ENCODE measurements at regions not wholly inside any gene's neighbourhood (a gene's known extent, or its start where the extent isn't known, plus 50 kb on each side); places are given as distances from the start of the nearest gene placed in this dataset.

DNA sequence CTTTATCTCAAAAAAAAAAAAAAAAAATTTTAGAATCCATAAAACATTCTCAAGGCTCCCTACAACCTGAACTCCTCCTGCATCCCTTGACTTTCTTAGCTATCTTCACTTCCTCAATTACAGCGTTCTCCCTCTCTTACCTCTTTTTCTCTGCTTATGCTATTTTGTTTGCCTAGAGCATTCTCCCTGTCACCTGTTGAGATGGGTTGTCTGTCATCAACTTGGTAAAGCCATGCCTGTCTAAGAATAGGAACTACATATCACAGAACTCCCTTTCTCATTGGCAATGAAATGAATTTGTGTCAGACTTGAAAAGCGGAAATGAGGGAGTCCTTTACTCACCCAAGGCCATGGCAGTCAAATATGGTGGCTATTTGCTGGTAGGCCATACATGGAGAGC is 129.6 kb upstream of the CACHD1 start:
- Histone ChIP-seq H4K5ac (ENCODE audit: low read depth, low read length) (no peak overlapping the region), H2BK15ac (ENCODE audit: low read depth, low read length) (no peak overlapping the region), H4K91ac (ENCODE audit: insufficient read depth, low read depth, low read length) (no peak overlapping the region), H3K4ac (ENCODE audit: low read depth, low read length) (no peak overlapping the region), H2BK120ac (ENCODE audit: low read depth, low read length) (no peak overlapping the region), H3K9me3 (ENCODE audit: control insufficient read depth, insufficient read depth, low read length) (no peaks in the 10 kb centered on the region), H3K36me3 (ENCODE audit: control insufficient read depth, insufficient read depth, low read length) (no peaks in the 10 kb centered on the region), H3K4me2 (ENCODE audit: low read depth, low read length) (no peak overlapping the region), H3K4me1 (ENCODE audit: control insufficient read depth, insufficient read depth, low read length) (no peaks in the 10 kb centered on the region; the same call in 1 of the 2 replicates), H3K4me3 (ENCODE audit: insufficient read depth, low read depth, low read length) (no peak overlapping the region), H4K20me1 (ENCODE audit: insufficient read depth, low read length) (no peaks in the 10 kb centered on the region), H3K9me1 (ENCODE audit: insufficient read depth, low read length) (no peaks in the 10 kb centered on the region), H3K79me1 (ENCODE audit: low read depth in 1 of 2, low read length in 2 of 2) (no peaks in the 10 kb centered on the region), H3K23ac (ENCODE audit: low read depth, low read length) (no peak overlapping the region), H2BK20ac (ENCODE audit: low read depth, low read length) (no peak overlapping the region), H2AFZ (replicated peaks; ENCODE audit: low read length, poor library complexity) (no peak overlapping the region), H3K56ac (ENCODE audit: extremely low read depth, insufficient read depth, low read length) (no peak overlapping the region), H2AK9ac (replicated peaks; ENCODE audit: low read depth, low read length, poor library complexity) (no peak overlapping the region), H3K27ac (ENCODE audit: insufficient read depth, low read length) (no peak overlapping the region), H3K27me3 (ENCODE audit: control insufficient read depth, insufficient read depth, low read length) (peaks cover 3% of the 10 kb centered on the region; the same call in 1 of the 2 replicates), H3K9ac (ENCODE audit: low read depth, low read length) (no peak overlapping the region), H2AK5ac (ENCODE audit: low read depth, low read length) (no peak overlapping the region), H4K8ac (ENCODE audit: low read depth in 2 of 2, low read length in 2 of 2) (no peak overlapping the region), H3K14ac (replicated peaks; ENCODE audit: low read depth, low read length) (no peak overlapping the region), H3K18ac (ENCODE audit: low read depth, low read length) (no peak overlapping the region), H2BK5ac (ENCODE audit: low read depth, low read length, poor library complexity, severe bottlenecking) (no peak overlapping the region)
- no CpG with 5 or more reads among the region's 2 CpGs for WGBS, 2 experiments (ENCODE audit: extremely low coverage in 2 of 2, insufficient read length in 1 of 2)
- no peak for DNase-seq
- BruUV-seq (replicated peaks) = no TSS peak
- TF ChIP-seq SMC3 (IDR thresholded peaks at IDR 0.05; ENCODE audit: low read depth, low read length) (no peak), RCOR1 (IDR thresholded peaks at IDR 0.05; ENCODE audit: insufficient replicate concordance, low read length) (no peak), RFX5 (IDR thresholded peaks at IDR 0.05; ENCODE audit: low read depth, low read length) (no peak), CHD1 (IDR thresholded peaks at IDR 0.05; ENCODE audit: low read depth, low read length) (no peak), NFE2L2 (IDR thresholded peaks at IDR 0.05; ENCODE audit: low read depth, low read length) (no peak), CEBPB (IDR thresholded peaks at IDR 0.05; ENCODE audit: low read depth, low read length) (no peak), MAFK (IDR thresholded peaks at IDR 0.05; ENCODE audit: low read depth, low read length) (no peak), POLR2A (IDR thresholded peaks at IDR 0.05; ENCODE audit: low read depth, low read length) (no peak), RAD21 (IDR thresholded peaks at IDR 0.05; ENCODE audit: low read length) (no peak), MAZ (IDR thresholded peaks at IDR 0.05; ENCODE audit: borderline replicate concordance, low read depth, low read length) (no peak), BHLHE40 (IDR thresholded peaks at IDR 0.05; ENCODE audit: low read depth, low read length) (no peak), MXI1 (IDR thresholded peaks at IDR 0.05; ENCODE audit: borderline replicate concordance, low read depth, low read length) (no peak), FOS (IDR thresholded peaks at IDR 0.05; ENCODE audit: low read depth, low read length) (no peak)
- TF ChIP-seq, protein P1, sequence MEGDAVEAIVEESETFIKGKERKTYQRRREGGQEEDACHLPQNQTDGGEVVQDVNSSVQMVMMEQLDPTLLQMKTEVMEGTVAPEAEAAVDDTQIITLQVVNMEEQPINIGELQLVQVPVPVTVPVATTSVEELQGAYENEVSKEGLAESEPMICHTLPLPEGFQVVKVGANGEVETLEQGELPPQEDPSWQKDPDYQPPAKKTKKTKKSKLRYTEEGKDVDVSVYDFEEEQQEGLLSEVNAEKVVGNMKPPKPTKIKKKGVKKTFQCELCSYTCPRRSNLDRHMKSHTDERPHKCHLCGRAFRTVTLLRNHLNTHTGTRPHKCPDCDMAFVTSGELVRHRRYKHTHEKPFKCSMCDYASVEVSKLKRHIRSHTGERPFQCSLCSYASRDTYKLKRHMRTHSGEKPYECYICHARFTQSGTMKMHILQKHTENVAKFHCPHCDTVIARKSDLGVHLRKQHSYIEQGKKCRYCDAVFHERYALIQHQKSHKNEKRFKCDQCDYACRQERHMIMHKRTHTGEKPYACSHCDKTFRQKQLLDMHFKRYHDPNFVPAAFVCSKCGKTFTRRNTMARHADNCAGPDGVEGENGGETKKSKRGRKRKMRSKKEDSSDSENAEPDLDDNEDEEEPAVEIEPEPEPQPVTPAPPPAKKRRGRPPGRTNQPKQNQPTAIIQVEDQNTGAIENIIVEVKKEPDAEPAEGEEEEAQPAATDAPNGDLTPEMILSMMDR (conservative IDR thresholded peaks at IDR 0.05; ENCODE audit: low read depth, low read length) = no peak
- TF ChIP-seq, protein P2, sequence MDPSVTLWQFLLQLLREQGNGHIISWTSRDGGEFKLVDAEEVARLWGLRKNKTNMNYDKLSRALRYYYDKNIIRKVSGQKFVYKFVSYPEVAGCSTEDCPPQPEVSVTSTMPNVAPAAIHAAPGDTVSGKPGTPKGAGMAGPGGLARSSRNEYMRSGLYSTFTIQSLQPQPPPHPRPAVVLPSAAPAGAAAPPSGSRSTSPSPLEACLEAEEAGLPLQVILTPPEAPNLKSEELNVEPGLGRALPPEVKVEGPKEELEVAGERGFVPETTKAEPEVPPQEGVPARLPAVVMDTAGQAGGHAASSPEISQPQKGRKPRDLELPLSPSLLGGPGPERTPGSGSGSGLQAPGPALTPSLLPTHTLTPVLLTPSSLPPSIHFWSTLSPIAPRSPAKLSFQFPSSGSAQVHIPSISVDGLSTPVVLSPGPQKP (IDR thresholded peaks at IDR 0.05; ENCODE audit: borderline replicate concordance, low read depth, low read length) = no peak
- TF ChIP-seq, protein P3, sequence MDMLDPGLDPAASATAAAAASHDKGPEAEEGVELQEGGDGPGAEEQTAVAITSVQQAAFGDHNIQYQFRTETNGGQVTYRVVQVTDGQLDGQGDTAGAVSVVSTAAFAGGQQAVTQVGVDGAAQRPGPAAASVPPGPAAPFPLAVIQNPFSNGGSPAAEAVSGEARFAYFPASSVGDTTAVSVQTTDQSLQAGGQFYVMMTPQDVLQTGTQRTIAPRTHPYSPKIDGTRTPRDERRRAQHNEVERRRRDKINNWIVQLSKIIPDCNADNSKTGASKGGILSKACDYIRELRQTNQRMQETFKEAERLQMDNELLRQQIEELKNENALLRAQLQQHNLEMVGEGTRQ (IDR thresholded peaks at IDR 0.05; ENCODE audit: low read depth, low read length) = no peak
- CTCF ChIA-PET = no interaction called here
- POLR2A ChIA-PET (ENCODE audit: unreplicated experiment) = no interaction called here
- no peak for ATAC-seq (ENCODE audit: low read depth)
- intact Hi-C loops (cut with micrococcal nuclease) = no loop called here
- in situ Hi-C loops (cut with MboI; ENCODE audit: low sequenced_read_pairs) = no loop called here
- dilution Hi-C loops (cut with HindIII; ENCODE audit: low sequenced_read_pairs, unreplicated experiment) = no loop called here
